ENCODE measurements at regions not wholly inside any gene's neighbourhood (a gene's known extent, or its start where the extent isn't known, plus 50 kb on each side); places are given as distances from the start of the nearest gene placed in this dataset.

DNA sequence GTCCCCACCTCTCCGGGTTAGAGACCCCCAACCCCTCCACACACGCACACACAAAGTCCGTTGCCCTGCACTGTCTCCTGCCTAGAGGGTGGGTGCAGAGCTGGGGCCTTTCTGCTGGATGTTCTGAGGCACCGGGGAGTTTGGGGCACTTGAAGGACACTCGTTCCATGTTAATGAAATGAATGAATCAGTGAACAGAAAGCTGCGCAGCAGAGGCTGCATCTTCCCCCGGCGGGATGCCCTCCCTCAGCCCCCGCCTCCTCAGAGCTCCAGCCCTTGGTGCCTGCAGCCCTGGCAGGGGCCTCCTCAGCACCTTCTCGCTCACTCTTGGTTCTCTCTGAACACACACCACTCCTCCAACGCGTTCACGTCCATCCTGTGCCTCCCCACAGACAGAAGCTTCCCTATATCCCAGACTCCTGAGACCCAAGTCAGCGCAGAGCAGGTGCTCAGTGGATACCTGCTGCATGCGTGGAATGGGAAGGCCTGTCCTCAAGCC lies 611.9 kb downstream of the TBC1D22A start:
- TF ChIP-seq, protein P1, sequence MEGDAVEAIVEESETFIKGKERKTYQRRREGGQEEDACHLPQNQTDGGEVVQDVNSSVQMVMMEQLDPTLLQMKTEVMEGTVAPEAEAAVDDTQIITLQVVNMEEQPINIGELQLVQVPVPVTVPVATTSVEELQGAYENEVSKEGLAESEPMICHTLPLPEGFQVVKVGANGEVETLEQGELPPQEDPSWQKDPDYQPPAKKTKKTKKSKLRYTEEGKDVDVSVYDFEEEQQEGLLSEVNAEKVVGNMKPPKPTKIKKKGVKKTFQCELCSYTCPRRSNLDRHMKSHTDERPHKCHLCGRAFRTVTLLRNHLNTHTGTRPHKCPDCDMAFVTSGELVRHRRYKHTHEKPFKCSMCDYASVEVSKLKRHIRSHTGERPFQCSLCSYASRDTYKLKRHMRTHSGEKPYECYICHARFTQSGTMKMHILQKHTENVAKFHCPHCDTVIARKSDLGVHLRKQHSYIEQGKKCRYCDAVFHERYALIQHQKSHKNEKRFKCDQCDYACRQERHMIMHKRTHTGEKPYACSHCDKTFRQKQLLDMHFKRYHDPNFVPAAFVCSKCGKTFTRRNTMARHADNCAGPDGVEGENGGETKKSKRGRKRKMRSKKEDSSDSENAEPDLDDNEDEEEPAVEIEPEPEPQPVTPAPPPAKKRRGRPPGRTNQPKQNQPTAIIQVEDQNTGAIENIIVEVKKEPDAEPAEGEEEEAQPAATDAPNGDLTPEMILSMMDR (IDR thresholded peaks at IDR 0.05; ENCODE audit: low read depth, low read length), result no peak
- no peak for DNase-seq (ENCODE audit: extremely low read depth, low read depth)

DNA sequence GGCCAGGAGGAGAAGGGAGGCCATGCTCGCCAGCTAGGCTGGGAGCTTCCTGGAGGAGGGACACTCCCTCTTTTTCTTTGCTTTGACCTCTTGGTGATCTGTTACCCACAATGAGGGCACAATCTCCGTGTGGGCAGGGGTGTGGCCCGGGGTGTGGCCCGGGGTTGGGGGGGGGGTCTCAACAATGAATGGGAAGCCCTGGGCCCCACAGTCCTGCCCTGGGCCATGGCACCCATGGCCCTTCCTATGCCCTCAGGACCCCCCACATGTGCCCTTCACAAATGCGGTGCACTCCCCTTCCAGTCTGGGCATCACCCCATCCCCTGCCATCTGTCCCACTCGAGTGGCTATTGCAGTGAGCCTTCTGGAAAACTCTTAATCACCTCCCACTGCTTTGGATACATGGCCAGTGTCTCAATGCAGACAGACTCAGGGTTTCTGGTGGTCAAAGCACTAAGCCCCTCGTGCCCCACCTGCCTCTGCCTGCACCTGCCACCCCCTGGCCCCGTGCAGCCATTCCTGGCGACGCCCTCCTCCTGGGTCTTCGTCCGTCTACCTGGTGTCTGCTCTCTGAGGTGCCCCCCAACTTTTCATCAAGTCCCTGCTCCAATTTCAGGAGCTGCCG lies 611.3 kb downstream of the TBC1D22A start:
- no peak for DNase-seq (ENCODE audit: extremely low read depth, low read depth)
- TF ChIP-seq, protein P1 (IDR thresholded peaks at IDR 0.05; ENCODE audit: low read depth, low read length), result no peak

DNA sequence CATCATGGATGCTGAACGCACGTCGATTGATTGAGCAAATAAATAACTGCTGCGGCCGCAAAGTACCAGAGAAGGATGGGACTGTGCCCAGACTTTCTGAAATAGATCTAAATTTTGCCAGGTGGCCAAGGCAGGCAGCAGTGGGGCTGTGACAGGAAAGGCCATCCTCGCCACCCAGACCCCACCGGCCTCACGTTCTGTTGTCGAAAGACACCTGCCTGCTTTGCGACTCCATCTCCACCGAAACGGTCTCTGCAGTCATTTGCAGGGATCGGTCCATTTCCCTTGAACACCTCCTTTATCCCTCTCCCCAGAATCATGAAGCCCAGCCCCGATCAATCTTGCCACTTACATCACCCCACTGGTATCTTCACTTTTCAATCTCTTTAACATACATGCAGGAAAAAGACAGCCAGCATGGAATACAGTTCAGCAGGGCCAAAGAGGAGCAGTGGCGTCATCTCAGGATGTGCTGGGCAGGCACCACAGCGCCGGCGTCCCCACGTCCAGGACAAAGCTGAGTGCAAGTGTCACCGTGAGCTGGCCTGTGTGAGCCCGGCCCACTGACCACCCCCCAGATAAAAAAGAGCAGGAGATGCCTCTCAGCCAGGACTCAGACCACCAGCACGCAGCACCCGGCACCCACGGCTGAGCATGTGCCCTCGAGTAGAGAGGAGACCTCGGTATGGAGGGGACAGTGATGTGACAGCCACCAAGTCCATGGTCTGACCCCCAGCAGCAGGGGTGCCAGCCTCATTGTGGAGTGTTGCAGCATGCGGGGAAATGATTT lies 610.3 kb downstream of the TBC1D22A start:
- TF ChIP-seq, protein P1 (IDR thresholded peaks at IDR 0.05; ENCODE audit: low read depth, low read length), result no peak
- DNase-seq (ENCODE audit: extremely low read depth, low read depth), result no peak

DNA sequence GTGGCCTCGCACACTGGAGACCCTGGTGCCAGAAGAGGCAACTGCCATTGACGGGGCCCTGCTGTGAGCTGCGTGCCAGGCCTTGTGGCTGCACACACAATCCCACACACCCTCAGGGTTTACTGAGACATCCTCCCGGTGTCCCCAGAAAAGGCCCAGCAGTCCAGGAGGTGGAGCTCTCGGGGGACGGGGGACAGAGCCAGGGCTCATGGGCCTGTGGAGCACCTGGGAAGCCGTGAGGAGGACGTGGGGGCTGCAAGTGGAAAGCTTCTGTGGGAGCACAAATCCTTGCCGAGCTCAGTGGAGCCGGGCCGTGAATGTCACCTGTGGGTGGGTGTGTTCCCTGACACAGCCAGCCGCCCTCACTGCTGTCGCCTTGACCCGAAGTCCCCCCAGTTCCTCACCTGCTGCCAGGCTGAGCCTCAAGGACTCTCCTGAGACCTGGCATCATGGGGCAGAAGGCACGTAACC lies 609.7 kb downstream of the TBC1D22A start:
- TF ChIP-seq, protein P1 (IDR thresholded peaks at IDR 0.05; ENCODE audit: low read depth, low read length), result no peak
- no peak for DNase-seq (ENCODE audit: extremely low read depth, low read depth)

DNA sequence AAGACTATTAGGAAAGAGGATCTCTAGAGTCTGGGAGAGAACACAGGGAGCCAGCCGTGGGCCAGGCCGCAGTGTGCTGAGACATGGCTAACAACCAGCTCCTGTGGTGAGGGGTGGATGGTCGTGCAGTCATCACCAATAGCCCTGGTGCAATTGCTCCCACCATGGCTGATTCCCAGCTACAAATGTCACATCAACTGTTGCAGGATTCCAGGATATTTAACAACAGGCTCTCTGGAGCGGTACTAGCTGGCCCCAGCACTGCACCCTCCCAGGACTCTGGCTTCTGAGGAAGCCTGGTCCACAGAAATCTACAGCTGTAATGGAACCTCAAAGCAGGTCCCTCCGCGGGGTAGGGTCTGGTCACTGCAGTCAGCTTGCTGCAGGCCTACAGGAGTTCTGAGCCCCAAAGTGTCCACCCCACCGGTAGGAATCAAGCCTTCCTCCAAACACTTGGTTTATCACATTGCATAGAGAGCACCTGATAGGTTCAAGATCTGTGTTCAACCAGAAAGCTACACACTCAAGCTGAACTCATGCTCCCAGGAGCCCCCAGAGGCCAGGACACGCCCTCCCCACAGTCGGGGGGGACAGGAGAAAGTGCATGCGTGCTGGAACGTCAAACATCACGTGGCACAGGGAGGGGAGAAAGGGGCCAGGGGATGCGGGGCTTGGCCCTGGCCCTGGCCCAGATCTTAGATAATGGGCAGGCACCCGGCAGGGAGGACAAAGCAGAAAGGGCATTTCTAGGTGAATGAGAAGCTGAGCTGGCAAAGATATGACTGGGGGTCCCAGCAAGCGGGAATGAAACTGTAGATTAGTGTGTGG lies 609.0 kb downstream of the TBC1D22A start:
- DNase-seq (ENCODE audit: extremely low read depth, low read depth), result no peak
- TF ChIP-seq, protein P1 (IDR thresholded peaks at IDR 0.05; ENCODE audit: low read depth, low read length), result no peak

DNA sequence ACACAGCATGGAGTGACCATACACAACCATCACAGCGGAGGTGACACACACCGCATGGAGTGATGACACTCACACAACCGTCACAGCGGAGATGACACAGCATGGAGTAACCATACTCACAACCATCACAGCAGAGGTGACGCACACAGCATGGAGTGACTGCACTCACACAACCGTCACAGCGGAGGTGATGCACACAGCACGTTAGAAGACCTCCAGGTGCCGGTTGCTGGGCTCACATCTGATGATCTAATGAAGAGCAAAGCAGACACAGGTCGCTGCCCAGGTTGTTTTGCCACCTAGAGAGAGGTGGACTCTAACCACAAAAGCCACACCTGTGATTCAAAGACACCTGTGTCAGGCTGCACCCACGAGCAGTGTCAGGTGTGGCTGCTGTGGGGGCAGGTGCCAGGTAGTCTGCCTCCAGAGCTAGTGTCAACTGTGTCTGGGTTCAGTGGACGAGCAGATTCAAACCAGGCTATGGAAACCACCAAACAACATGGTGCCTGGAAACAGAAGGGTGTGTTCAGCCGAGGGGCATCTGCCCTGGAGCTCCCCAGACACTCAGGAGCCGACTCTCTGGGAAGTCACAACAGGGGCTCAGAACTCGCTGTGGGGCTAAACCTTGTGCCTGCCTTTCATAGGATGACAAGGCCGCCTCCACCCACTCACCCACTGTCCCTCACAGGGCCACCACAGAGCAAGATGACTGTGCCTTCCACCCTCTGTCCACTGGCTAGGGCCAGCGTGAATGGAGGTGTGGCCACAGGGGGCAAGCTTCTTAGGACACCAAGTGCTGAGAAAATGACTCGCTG lies 608.2 kb downstream of the TBC1D22A start:
- TF ChIP-seq, protein P1 (IDR thresholded peaks at IDR 0.05; ENCODE audit: low read depth, low read length), result no peak
- DNase-seq (ENCODE audit: extremely low read depth, low read depth), result no peak
